ENCODE measurements at regions not wholly inside any gene's neighbourhood (a gene's known extent, or its start where the extent isn't known, plus 50 kb on each side); places are given as distances from the start of the nearest gene placed in this dataset.

DNA sequence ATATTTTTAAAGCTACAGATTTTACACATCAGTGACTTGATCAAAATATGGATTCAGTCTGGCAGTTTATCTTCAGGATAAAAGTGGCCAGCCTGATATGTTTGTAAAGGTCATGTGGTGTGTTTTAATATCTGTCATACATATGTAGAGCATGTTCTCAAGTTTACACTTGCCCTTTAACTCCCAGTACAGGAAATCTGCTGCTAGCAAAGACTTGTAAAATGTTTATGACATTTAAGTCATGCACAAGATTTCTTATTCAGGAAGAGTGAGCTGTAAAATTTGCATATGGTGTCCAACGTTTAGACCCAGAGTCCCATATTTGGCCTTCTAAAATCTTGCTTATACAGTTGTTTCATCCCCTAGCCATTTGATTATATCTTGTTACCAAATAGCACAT, 197.5 kb upstream of the FLRT2 start:
- TF ChIP-seq CTCF (IDR thresholded peaks at IDR 0.05; ENCODE audit: borderline replicate concordance, extremely low read depth, low read length, poor library complexity, severe bottlenecking) (no peak), EZH2 (IDR thresholded peaks at IDR 0.05; ENCODE audit: borderline replicate concordance, low read depth, low read length, severe bottlenecking) (no peak)

Data from DND-41 (cell line).